ENCODE measurements at regions not wholly inside any gene's neighbourhood (a gene's known extent, or its start where the extent isn't known, plus 50 kb on each side); places are given as distances from the start of the nearest gene placed in this dataset.

DNA sequence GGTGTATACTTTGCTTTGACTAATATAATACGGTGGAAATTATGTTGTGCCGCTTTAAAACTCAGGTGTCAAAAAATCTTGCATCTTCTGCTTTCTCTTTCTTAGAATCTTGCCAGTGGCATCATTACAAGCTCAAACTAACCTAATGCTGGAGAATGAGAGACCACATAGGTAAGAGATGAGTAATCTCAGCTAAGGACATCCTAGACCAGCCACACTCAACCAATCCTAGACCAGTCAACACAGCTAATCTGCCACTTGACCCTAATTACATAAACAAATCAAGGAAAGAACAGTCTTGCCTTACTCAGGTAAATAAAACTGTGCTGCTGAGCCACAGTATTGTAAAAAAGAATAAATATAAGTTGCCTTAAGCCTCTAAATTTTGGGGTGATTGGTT is 1323.9 kb upstream of the SPRY2 start:
- H3K4me3 ChIP-seq (ENCODE audit: low read length) = no peak overlapping the region
- TF ChIP-seq, protein P1, sequence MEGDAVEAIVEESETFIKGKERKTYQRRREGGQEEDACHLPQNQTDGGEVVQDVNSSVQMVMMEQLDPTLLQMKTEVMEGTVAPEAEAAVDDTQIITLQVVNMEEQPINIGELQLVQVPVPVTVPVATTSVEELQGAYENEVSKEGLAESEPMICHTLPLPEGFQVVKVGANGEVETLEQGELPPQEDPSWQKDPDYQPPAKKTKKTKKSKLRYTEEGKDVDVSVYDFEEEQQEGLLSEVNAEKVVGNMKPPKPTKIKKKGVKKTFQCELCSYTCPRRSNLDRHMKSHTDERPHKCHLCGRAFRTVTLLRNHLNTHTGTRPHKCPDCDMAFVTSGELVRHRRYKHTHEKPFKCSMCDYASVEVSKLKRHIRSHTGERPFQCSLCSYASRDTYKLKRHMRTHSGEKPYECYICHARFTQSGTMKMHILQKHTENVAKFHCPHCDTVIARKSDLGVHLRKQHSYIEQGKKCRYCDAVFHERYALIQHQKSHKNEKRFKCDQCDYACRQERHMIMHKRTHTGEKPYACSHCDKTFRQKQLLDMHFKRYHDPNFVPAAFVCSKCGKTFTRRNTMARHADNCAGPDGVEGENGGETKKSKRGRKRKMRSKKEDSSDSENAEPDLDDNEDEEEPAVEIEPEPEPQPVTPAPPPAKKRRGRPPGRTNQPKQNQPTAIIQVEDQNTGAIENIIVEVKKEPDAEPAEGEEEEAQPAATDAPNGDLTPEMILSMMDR (conservative IDR thresholded peaks at IDR 0.05; ENCODE audit: low read length) = no peak
- no peak for DNase-seq (ENCODE audit: low read depth)

DNA sequence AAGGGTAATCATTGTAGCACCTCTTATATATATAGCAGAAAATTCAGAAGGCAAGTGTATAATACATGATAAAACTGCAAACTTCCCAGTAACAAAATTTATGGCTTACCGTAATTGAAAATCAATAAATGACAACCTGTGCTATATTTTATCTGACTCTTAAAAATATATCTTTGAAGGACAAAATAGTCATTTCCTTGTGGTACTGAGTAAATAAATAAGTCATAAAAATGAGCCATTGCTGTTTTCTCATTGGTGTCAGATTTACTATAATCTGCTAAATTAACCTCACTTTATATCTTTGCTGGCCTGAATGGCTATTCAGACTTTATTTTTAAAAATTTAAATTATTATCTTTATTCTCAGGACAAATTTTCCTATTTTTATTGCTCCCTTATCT is 1319.1 kb upstream of the SPRY2 start:
- TF ChIP-seq, protein P1 (conservative IDR thresholded peaks at IDR 0.05; ENCODE audit: low read length) = no peak
- no peak for DNase-seq (ENCODE audit: low read depth)
- no peak overlapping the region for H3K4me3 ChIP-seq (ENCODE audit: low read length)

DNA sequence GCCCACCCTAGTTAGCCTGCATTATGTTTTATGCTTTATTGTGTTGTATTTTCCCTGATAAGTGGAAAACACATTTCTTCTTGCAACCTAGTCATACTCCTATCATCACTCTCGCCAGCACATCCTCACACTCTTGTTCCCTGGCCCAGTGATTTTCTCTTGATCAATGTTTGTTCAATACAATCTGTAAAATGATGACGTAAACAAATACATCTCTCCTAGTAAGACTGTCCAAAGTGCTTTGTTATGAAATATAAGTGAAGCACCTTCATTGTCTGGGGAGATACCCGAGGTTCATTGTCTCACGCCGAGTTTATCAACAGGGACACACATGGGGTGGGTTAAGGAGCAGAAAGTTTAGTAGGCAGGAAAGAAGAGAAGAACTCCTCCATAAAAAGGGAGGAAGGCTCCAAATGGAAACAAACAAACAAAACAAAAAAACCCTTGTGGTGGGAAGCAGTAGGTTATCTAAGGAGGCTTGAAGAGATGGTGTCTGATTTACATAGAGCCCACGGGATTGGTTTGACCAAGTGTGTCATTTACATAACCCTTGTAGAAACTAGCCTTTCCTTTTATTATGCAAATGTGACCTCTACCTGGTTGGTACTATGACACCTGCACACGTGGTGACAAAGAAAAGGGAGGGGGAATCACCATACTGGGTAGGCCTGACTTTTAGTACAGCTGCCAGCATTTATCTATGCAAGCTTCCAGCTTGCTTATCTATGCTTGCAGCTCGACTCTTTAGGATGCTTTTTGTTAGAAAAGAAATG is 1317.9 kb upstream of the SPRY2 start:
- TF ChIP-seq, protein P1 (conservative IDR thresholded peaks at IDR 0.05; ENCODE audit: low read length) = no peak
- H3K4me3 ChIP-seq (ENCODE audit: low read length) = no peak overlapping the region
- no peak for DNase-seq (ENCODE audit: low read depth)

DNA sequence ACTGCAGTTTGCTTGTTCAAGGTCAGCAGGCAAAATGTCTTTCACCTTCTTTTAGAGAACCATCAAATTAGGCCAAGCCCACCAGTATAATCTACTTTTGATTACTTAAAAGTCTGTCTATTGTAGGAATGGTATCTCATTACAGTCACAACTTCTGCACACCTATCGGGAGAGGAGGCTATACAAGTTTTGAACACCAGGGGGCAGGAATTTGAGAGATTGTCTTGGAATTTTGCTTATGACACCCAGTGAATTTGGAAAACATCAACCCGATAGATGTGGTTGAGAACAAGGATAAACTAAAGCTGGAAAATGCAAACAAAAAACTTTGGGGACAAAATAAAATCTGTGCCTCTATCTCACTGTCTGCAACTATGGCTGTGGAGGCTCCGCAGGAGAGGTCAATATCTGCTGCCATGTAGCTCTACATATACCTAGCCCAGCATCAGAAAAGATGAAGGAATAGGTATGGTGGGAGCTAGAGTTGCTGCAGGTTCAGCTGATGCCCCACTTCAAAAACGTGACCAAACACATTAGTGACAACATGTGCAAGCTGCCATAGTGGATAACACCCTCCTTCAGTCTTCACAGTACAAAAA is 1299.2 kb upstream of the SPRY2 start:
- TF ChIP-seq, protein P1 (conservative IDR thresholded peaks at IDR 0.05; ENCODE audit: low read length) = no peak

DNA sequence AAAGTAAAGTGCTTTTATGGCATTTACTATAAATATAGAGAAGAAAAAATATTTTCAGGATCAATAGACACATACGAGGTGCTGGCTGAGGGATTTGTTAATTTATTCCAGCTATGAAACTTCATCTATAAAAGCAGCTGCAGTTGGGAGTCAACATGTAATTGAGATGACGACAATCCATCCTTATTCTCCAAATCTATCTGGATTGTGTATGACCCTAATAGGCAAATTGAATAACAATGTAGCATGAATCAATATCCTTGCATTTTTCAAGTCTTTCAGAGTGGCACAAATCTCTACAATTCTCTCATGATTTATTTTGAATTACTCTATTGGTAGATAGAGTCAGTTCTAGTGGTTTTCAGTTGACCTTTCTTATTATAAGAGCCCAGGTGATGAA is 1296.5 kb upstream of the SPRY2 start:
- no peak overlapping the region for H3K4me3 ChIP-seq (ENCODE audit: low read length)
- DNase-seq (ENCODE audit: low read depth) = no peak
- TF ChIP-seq, protein P1 (conservative IDR thresholded peaks at IDR 0.05; ENCODE audit: low read length) = no peak

More for the DNA sequence above, 1299.2 kb upstream of the SPRY2 start:
- DNase-seq (ENCODE audit: low read depth) = no peak
- H3K4me3 ChIP-seq (ENCODE audit: low read length) = no peak overlapping the region

DNA sequence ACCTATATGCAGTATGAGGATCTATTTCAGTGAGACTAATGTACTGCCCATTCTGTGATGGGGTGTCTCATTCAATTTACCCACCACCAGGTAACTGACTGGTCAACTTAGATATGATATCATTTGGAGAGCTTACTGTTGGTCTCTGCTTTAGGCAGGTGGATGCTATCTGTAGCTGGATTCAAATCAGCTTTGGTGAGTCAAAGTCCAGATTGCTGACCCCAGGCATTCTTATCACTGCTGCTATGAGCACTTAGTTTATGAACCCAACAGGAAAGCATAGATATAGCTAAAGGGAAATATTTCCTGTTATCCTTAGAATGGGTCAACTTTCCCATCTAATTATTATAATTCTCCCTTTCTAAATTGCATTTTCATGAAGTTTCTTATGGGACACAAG is 1295.2 kb upstream of the SPRY2 start:
- no peak for DNase-seq (ENCODE audit: low read depth)
- H3K4me3 ChIP-seq (ENCODE audit: low read length) = no peak overlapping the region
- TF ChIP-seq, protein P1 (conservative IDR thresholded peaks at IDR 0.05; ENCODE audit: low read length) = no peak

DNA sequence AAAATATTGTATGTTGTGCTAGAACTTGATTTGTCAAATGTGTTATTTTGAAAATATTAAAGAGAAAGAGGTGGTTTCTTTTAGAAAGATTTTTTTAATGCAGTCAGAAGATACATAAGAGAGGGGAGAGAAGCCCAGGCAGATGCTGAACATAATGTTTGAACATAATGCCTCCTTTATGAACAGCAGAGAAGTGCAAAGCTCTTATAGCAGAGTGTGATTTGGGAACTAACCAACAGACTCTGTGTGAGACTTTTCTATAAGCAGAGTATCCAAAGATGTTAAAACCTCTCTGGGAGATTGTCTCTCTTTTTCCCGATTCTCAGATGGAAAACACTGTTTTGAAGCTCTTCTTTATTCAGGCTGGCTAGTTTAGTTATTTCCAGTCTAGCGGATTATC is 1274.1 kb upstream of the SPRY2 start:
- no peak for DNase-seq (ENCODE audit: low read depth)
- H3K4me3 ChIP-seq (ENCODE audit: low read length) = no peak overlapping the region
- TF ChIP-seq, protein P1 (conservative IDR thresholded peaks at IDR 0.05; ENCODE audit: low read length) = no peak

Data from AG10803 (cell line).